OCI-LY1 (cell line): ENCODE measurements at regions not wholly inside any gene's neighbourhood (a gene's known extent, or its start where the extent isn't known, plus 50 kb on each side); places are given as distances from the start of the nearest gene placed in this dataset.

Experiments
- H2AFZ ChIP-seq: fragments of 200-600 bp; sonication (generic), shearing (Covaris generic); 2 replicates; pipeline ENCODE4 v1.6.0; 2014; ENCODE audit warnings: antibody characterized with exemption, mild to moderate bottlenecking, low read length
- H3F3A ChIP-seq: fragments of 200-600 bp; sonication (generic), shearing (Covaris generic); 2 replicates; pipeline ENCODE4 v1.6.0; 2014; ENCODE audit warnings: mild to moderate bottlenecking, antibody characterized with exemption, low read length, moderate library complexity; ENCODE audit not compliant: insufficient read depth
- H3K27ac ChIP-seq: fragments of 200-600 bp; sonication (generic); 2 replicates; pipeline ENCODE4 v1.5.1; 2014; ENCODE audit warnings: low read length, mixed run types, mild to moderate bottlenecking, low read depth; ENCODE audit not compliant: poor library complexity, severe bottlenecking
- H3K27me3 ChIP-seq: fragments of 200-600 bp; sonication (generic); 2 replicates; pipeline ENCODE4 v1.6.0; 2014; ENCODE audit warnings: antibody characterized with exemption, mild to moderate bottlenecking, low read length, moderate library complexity; ENCODE audit not compliant: insufficient read depth
- H3K36me3 ChIP-seq: fragments of 200-600 bp; sonication (generic); 2 replicates; pipeline ENCODE4 v1.6.1; 2014; ENCODE audit warnings: mild to moderate bottlenecking, antibody characterized with exemption, low read length, moderate library complexity, mixed read lengths; ENCODE audit not compliant: insufficient read depth
- H3K4me1 ChIP-seq: fragments of 200-600 bp; sonication (generic); 2 replicates; pipeline ENCODE4 v1.5.1; 2014; ENCODE audit warnings: mild to moderate bottlenecking, low read length, moderate library complexity; ENCODE audit not compliant: insufficient read depth, severe bottlenecking
- H3K4me2 ChIP-seq: fragments of 200-600 bp; sonication (generic), shearing (Covaris generic); 2 replicates; pipeline ENCODE4 v1.6.1; 2014; ENCODE audit warnings: low read length
- H3K4me3 ChIP-seq: fragments of 200-600 bp; sonication (generic); 2 replicates; pipeline ENCODE4 v1.5.1; 2014; ENCODE audit warnings: low read length, low read depth, mild to moderate bottlenecking, mixed read lengths; ENCODE audit not compliant: poor library complexity, severe bottlenecking
- H3K79me2 ChIP-seq: fragments of 200-600 bp; shearing (Covaris generic); 2 replicates; pipeline ENCODE4 v1.6.1; 2016; ENCODE audit warnings: mixed run types, low read length, mixed read lengths; ENCODE audit not compliant: insufficient read depth
- H3K9ac ChIP-seq: fragments of 200-600 bp; sonication (generic), shearing (Covaris generic); 2 replicates; pipeline ENCODE4 v1.6.1; 2014; ENCODE audit warnings: mild to moderate bottlenecking, low read length, mixed read lengths
- H3K9me2 ChIP-seq: fragments of 200-600 bp; sonication (generic), shearing (Covaris generic); 2 replicates; pipeline ENCODE4 v1.6.1; 2014; ENCODE audit warnings: low read depth, mild to moderate bottlenecking, low read length, mixed read lengths
- H3K9me3 ChIP-seq: fragments of 200-600 bp; shearing (Covaris generic); 2 replicates; pipeline ENCODE4 v1.6.1; 2014; ENCODE audit warnings: low read length, mixed read lengths
- H4K20me1 ChIP-seq: fragments of 200-600 bp; sonication (generic), shearing (Covaris generic); 2 replicates; pipeline ENCODE4 v1.6.0; 2016; ENCODE audit warnings: mild to moderate bottlenecking, low read length; ENCODE audit not compliant: insufficient read depth
- CTCF ChIP-seq: fragments of 200-600 bp; sonication (generic), shearing (Covaris generic); IDR thresholded peaks from 2 replicates; pipeline ENCODE4 v1.5.1; 2017; ENCODE audit warnings: mild to moderate bottlenecking, antibody characterized with exemption, low read length, moderate library complexity, mixed read lengths
- EZH2 ChIP-seq: fragments of 200-600 bp; sonication (generic), shearing (Covaris generic); IDR thresholded peaks from 2 replicates; pipeline ENCODE4 v1.8.0; 2017; ENCODE audit warnings: borderline replicate concordance, mixed run types, mild to moderate bottlenecking, antibody characterized with exemption, low read length, moderate library complexity, mixed read lengths

GRCh38 chr18:77851802-77852201 is 602.2 kb downstream of the GALR1 start:
- Histone ChIP-seq H3K79me2 (no peaks in the 10 kb centered on the region), H3K9me2 (no peaks in the 10 kb centered on the region), H3K4me2 (no peak overlapping the region), H2AFZ (no peak overlapping the region), H3K9ac (no peak overlapping the region), H3K9me3 (no peaks in the 10 kb centered on the region), H3K27me3 (no peaks in the 10 kb centered on the region), H3F3A (no peaks in the 10 kb centered on the region), H3K36me3 (no peaks in the 10 kb centered on the region), H3K27ac (no peak overlapping the region), H3K4me3 (no peak overlapping the region), H4K20me1 (no peaks in the 10 kb centered on the region), H3K4me1 (no peaks in the 10 kb centered on the region)
- no peak for TF ChIP-seq CTCF
- no peak for TF ChIP-seq EZH2

- Histone ChIP-seq H3K27ac (no peak overlapping the region), H3K4me2 (no peak overlapping the region), H3K36me3 (no peaks in the 10 kb centered on the region), H3K4me3 (no peak overlapping the region), H3K9me2 (no peaks in the 10 kb centered on the region), H3K9ac (no peak overlapping the region), H4K20me1 (no peaks in the 10 kb centered on the region), H3K27me3 (no peaks in the 10 kb centered on the region), H3K4me1 (no peaks in the 10 kb centered on the region), H3K9me3 (no peaks in the 10 kb centered on the region), H3K79me2 (no peaks in the 10 kb centered on the region), H2AFZ (no peak overlapping the region), H3F3A (no peaks in the 10 kb centered on the region)
- no peak for TF ChIP-seq CTCF
- TF ChIP-seq EZH2 = no peak
These were observed 604.2 kb downstream of the GALR1 start for GRCh38 chr18:77853859-77854258.

- Histone ChIP-seq H3K4me1 (no peaks in the 10 kb centered on the region), H3K9me2 (no peaks in the 10 kb centered on the region), H2AFZ (no peak overlapping the region), H3K27me3 (no peaks in the 10 kb centered on the region), H4K20me1 (no peaks in the 10 kb centered on the region), H3K9me3 (no peaks in the 10 kb centered on the region), H3K4me3 (no peak overlapping the region), H3F3A (no peaks in the 10 kb centered on the region), H3K27ac (no peak overlapping the region), H3K4me2 (no peak overlapping the region), H3K79me2 (no peaks in the 10 kb centered on the region), H3K36me3 (no peaks in the 10 kb centered on the region), H3K9ac (no peak overlapping the region)
- no peak for TF ChIP-seq EZH2
- TF ChIP-seq CTCF = no peak
These were observed 608.3 kb downstream of the GALR1 start for GRCh38 chr18:77857678-77858655.
